TTC549 (cell line): ENCODE measurements at regions not wholly inside any gene's neighbourhood (a gene's known extent, or its start where the extent isn't known, plus 50 kb on each side); places are given as distances from the start of the nearest gene placed in this dataset.
"Not testable (repeated sequence)": the region's sequence is repeated elsewhere in the genome, so short reads cannot be mapped to it uniquely, and the experiment has no call there.

Experiments
- FAIRE-seq: peaks from 2 replicates; lab custom pipeline; 2012; peaks lifted over from hg19 to GRCh38; lab: Jason Lieb, UNC

DNA sequence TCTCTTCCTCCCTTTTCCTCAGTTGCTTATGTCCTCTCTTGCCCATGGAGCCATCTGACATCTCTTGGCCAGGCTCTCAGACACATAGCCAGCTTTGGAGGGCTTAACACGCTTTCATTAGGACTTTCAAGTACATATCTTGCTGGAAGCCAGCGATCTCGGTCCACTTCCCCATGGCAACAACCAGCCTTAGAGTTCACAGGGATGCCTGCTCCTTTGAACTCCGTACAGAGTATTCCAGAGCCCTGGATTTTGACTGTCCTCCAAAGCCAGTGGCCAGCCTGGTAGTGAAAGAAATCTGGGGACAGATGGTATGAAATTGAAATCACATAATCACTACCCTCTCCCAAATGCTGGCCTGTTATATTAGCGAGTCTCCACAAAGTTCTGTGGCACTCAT, 370.5 kb upstream of the NPVF start:
- no peak for FAIRE-seq

GRCh38 chr7:25600262-25600920, 372.1 kb upstream of the NPVF start:
- no peak for FAIRE-seq

DNA sequence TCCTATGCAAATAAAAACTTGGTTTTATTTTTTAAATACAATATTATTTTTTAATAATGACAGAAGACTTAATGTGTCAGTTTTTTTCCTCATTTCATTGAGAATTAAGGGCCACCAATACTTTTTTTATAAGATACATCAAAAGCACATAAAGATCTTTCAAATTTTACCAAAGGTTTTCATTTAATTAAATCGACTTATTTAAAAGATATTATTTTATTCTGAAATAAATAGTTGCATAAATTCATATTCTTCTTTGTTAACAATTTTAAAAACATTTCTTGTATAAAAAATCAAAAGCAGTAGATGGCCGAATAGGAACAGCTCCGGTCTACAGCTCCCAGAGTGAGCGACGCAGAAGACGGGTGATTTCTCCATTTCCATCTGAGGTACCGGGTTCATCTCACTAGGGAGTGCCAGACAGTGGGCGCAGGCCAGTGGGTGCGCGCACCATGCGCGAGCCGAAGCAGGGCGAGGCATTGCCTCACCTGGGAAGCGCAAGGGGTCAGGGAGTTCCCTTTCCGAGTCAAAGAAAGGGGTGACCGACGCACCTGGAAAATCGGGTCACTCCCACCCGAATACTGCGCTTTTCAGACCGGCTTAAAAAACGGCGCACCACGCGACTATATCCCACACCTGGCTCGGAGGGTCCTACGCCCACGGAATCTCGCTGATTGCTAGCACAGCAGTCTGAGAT, 374.6 kb upstream of the NPVF start:
- not testable (repeated sequence) for FAIRE-seq

DNA sequence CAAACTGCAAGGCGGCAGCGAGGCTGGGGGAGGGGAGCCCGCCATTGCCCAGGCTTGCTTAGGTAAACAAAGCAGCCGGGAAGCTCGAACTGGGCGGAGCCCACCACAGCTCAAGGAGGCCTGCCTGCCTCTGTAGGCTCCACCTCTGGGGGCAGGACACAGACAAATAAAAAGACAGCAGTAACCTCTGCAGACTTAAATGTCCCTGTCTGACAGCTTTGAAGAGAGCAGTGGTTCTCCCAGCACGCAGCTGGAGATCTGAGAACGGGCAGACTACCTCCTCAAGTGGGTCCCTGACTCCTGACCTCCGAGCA, 375.1 kb upstream of the NPVF start:
- not testable (repeated sequence) for FAIRE-seq

DNA sequence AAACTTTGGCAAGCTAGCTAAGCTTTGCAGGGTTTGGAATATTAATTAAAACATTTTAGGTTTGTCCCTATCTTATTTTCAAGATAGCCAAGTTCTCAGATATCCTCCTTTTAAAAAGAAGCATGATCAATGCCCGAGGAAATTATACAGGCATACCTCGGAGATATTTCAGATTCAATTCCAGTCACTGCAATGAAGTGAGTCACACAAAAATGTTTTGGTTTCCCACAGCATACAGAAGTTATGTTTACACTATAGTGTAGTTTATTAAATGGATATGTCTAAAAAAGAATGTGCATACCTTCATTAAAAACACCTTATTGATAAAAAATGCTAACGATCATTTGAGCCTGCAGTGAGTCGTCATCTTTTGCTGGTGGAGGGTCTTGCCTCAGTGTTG, 382.9 kb upstream of the NPVF start:
- FAIRE-seq, result no peak

GRCh38 chr7:25613912-25614311, 385.6 kb upstream of the NPVF start:
- FAIRE-seq, result no peak

- no peak for FAIRE-seq
Observed at GRCh38 chr7:25614415-25614814, 386.1 kb upstream of the NPVF start.

DNA sequence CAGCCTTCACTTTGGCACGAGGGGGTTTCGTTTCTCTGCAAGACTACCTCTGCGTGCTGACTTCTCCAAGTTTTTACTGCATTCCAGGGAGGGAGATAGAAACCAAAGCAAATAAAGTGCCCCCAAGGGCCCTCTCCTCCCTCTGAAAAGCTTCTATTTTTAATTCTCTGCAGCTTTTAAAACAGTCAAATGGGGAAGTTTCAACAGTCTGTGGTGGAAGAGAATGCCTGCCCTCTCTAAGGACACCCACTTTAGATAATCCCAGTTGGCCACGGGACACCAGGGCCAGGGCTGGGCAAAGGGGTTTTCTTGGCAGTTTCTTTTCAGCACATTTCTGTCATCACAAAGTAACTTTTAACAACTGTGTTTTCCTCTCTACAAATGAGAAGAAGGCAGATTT, 386.7 kb upstream of the NPVF start:
- no peak for FAIRE-seq

DNA sequence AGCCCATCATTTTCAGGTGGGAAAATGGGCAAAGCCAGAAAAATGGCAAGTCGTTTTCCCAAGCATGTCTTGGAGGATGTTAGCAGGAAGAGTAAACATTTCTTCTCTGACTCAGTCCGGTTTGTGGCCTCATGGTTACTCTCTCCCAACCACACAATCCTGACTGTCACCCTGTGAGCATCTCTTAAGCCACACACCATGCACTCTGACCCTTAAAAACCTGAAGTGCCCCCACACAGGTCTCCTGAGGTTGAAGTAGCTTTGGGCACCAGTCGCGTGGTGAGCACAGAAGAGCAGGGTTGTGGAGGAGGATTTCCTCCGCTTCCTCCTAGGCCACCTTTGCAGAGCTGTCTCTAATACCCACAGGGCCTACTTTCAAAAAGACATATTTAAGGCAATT, 387.3 kb upstream of the NPVF start:
- FAIRE-seq, result no peak

GRCh38 chr7:25617214-25617613, 388.9 kb upstream of the NPVF start:
- no peak for FAIRE-seq

DNA sequence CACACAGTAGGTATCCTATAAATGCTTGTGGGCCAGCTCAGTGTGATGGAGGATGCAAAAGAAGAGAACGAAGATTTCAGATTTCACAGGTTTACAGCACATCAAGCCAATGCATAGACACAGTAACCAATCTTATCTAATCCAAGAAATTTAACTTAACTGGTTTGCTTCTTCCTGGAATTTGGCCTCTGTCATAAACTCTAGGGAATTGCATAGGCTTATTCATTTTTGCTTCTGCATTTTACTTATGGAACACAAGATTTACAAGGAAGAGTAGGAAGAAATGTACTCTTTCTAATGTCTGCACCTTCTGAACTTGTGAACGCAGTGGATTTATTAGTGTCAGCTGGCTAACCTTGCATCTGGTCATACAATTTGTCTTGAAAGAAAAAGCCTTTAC, 389.4 kb upstream of the NPVF start:
- no peak for FAIRE-seq

DNA sequence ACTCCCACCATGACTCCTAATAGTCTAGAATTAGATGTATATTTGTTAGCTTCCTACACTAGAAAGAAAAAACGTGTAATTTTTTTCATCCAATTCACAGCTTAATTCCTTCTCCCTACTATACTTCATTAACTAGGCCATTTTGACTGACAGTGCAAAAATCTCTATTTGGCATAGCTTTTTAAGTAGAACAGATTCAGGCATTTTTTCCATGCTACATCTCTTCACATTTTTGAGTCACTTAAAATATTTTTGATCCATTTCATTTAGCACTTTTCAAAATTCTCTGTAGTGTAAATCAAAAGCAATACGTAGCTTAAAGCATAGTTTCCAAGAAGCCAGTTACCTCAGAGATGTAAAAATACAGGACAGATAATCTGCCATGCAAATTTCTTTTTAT, 391.1 kb upstream of the NPVF start:
- FAIRE-seq, result no peak

- no peak for FAIRE-seq
Observed at GRCh38 chr7:25619963-25620799, 391.9 kb upstream of the NPVF start.

GRCh38 chr7:25621993-25622392, 393.7 kb upstream of the NPVF start:
- no peak for FAIRE-seq

GRCh38 chr7:25622695-25623094, 394.4 kb upstream of the NPVF start:
- no peak for FAIRE-seq

GRCh38 chr7:25624051-25624450, 395.8 kb upstream of the NPVF start:
- no peak for FAIRE-seq

DNA sequence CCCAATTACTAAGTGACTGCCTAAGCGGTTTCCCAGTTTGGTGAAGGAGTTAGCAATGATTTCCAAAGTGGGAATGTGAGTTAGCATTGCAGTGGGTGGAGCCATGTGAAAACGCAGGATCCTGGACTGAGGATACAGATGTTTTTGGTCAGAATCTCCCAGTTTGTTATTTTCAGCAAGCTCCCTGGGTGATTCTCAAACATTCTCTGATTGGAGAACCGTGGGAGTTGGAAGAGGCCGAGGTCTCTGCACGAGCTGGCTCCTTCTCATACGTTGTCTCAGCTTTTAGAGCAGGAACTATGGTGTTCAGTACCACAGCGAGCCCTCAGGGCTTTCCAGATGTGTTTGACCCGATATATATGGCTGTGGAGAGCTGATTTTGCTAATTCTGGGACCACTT, 396.5 kb upstream of the NPVF start:
- no peak for FAIRE-seq

- no peak for FAIRE-seq
Observed at GRCh38 chr7:25625306-25625992, 397.2 kb upstream of the NPVF start.

DNA sequence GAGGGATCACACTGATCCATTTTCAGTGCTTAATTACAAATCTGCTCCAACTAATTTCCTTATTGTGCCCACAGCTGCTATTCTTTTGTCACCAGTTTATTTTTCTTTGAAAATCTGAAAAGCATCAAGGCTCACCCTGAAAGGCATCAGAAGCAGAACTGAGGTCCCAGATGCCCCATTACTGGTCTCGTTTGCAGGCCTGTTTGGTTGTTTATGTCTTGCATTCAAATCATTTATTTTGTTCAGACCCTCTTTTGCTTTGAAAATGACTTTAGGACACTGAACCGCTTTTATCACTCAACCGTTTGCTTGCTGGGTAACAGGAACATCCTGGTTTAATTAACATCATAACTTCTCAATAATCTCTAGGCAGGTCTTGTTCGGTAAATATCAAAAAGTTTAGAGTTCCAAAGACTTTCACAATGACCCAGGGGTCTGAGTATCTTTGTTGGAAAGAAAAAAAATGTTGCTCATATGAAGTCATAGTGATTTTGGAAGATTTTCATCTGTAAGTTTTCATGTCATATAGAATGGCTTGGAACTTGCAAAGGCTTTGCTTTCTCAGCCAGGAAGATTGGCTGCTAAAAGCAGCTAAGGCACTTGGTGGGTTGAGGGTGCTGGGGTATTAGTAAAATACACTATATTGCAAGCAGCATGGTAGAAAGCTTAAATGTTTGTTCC, 398.3 kb upstream of the NPVF start:
- no peak for FAIRE-seq

DNA sequence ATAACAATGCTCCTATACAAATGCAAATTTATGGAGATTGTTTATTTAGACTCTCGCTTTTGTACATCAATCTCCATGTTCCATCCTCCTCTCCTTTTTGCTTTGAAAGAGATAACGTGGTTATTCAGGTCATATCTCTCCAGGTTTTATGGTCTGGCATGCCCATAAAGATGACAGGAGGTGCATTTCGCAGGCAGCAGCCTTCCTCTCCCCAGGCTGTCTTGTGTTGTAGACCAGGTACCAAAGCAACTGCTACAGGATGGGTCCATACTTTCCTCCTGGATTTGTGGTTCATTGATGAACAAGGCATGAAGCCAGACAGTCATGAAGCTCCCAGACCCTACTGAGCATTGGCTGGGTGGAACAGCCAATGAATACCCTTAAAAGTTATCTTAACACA, 400.2 kb upstream of the NPVF start:
- no peak for FAIRE-seq

- peak; percentile 17 for FAIRE-seq
Observed at GRCh38 chr7:25632616-25633015, 404.3 kb upstream of the NPVF start.

GRCh38 chr7:25633426-25634036, 405.2 kb upstream of the NPVF start:
- FAIRE-seq, result peak; percentile 19
